ENCODE measurements at regions not wholly inside any gene's neighbourhood (a gene's known extent, or its start where the extent isn't known, plus 50 kb on each side); places are given as distances from the start of the nearest gene placed in this dataset.

- TF ChIP-seq, protein P1, sequence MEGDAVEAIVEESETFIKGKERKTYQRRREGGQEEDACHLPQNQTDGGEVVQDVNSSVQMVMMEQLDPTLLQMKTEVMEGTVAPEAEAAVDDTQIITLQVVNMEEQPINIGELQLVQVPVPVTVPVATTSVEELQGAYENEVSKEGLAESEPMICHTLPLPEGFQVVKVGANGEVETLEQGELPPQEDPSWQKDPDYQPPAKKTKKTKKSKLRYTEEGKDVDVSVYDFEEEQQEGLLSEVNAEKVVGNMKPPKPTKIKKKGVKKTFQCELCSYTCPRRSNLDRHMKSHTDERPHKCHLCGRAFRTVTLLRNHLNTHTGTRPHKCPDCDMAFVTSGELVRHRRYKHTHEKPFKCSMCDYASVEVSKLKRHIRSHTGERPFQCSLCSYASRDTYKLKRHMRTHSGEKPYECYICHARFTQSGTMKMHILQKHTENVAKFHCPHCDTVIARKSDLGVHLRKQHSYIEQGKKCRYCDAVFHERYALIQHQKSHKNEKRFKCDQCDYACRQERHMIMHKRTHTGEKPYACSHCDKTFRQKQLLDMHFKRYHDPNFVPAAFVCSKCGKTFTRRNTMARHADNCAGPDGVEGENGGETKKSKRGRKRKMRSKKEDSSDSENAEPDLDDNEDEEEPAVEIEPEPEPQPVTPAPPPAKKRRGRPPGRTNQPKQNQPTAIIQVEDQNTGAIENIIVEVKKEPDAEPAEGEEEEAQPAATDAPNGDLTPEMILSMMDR (optimal IDR thresholded peaks at IDR 0.05 in 1 of 3, IDR thresholded peaks at IDR 0.05 in 1 of 3, conservative IDR thresholded peaks at IDR 0.05 in 1 of 3; ENCODE audit: extremely low read depth in 1 of 3, insufficient read depth in 2 of 3, low read length in 3 of 3), result no peak
- TF ChIP-seq EZH2 (IDR thresholded peaks at IDR 0.05; ENCODE audit: low read length), result no peak
These were observed 311.5 kb upstream of the TARS1 start for GRCh38 chr5:33129309-33129708.
